ENCODE measurements at regions not wholly inside any gene's neighbourhood (a gene's known extent, or its start where the extent isn't known, plus 50 kb on each side); places are given as distances from the start of the nearest gene placed in this dataset.

GRCh38 chr1:5796028-5796427 is 196.2 kb downstream of the NPHP4 start:
- no peak for TF ChIP-seq CTCF (IDR thresholded peaks at IDR 0.05)
- TF ChIP-seq POLR2A (IDR thresholded peaks at IDR 0.05), result no peak

Measured in body of pancreas (tissue), 4 donors.